PC-9 (cell line): ENCODE measurements at regions not wholly inside any gene's neighbourhood (a gene's known extent, or its start where the extent isn't known, plus 50 kb on each side); places are given as distances from the start of the nearest gene placed in this dataset.

ENCODE experiments used
- BruUV-seq: library from RNA; stranded (reverse); fragments of 400-500 nt; replicated peaks from 2 replicates; lab custom pipeline; 2021; lab: Mats Ljungman, UMichigan
- CTCF ChIA-PET: fragments of 300-600 bp; sonication (Branson Sonifier 250); formaldehyde crosslinking; loops from one replicate; lab custom pipeline; 2022; ENCODE audit warnings: antibody characterized with exemption; lab: Charles Lee
- POLR2A ChIA-PET: fragments of 300-600 bp; sonication (Branson Sonifier 250); formaldehyde crosslinking; loops from one replicate; lab custom pipeline; 2022; ENCODE audit warnings: antibody characterized with exemption; ENCODE audit not compliant: unreplicated experiment; lab: Charles Lee
- DNase-seq, 2 experiments: peaks; one replicate each; pipeline versions ENCODE4 v3.0.0 to v3.0.0-alpha.2; 2015 to 2022; ENCODE audit warnings: mixed read lengths in 1 of 2
- H2AFZ ChIP-seq: fragments of 200-600 bp; sonication (generic); 2 replicates; pipeline ENCODE4 v1.8.1; 2017; ENCODE audit warnings: antibody characterized with exemption
- H3F3A ChIP-seq: fragments of 200-600 bp; sonication (generic); 2 replicates; pipeline ENCODE4 v1.8.1; 2017; ENCODE audit warnings: antibody characterized with exemption, mild to moderate bottlenecking, low read depth; ENCODE audit not compliant: insufficient read depth
- H3K27ac ChIP-seq: fragments of 200-600 bp; sonication (generic); 2 replicates; pipeline ENCODE4 v1.6.1; 2016; ENCODE audit warnings: mixed run types
- H3K27me3 ChIP-seq: fragments of 200-600 bp; sonication (generic); 2 replicates; pipeline ENCODE4 v1.6.1; 2016; ENCODE audit warnings: low read depth, mixed run types; ENCODE audit not compliant: insufficient read depth
- H3K36me3 ChIP-seq: fragments of 200-600 bp; sonication (generic); 2 replicates; pipeline ENCODE4 v1.6.1; 2016; ENCODE audit warnings: low read depth, mixed run types
- H3K4me1 ChIP-seq: fragments of 200-600 bp; sonication (generic); replicated peaks from 2 replicates; pipeline ENCODE4 v1.6.1; 2016; ENCODE audit warnings: mixed run types; ENCODE audit not compliant: insufficient read depth
- H3K4me2 ChIP-seq: fragments of 200-600 bp; sonication (generic); 2 replicates; pipeline ENCODE4 v1.6.1; 2017; ENCODE audit warnings: mixed run types
- H3K4me3 ChIP-seq: fragments of 200-600 bp; sonication (generic); 2 replicates; pipeline ENCODE4 v1.6.1; 2016; ENCODE audit warnings: mixed run types
- H3K79me2 ChIP-seq: fragments of 200-600 bp; sonication (generic); 2 replicates; pipeline ENCODE4 v1.6.1; 2017; ENCODE audit warnings: low read depth, mixed run types
- H3K9me2 ChIP-seq: fragments of 200-600 bp; sonication (generic); 2 replicates; pipeline ENCODE4 v1.8.1; 2017; ENCODE audit warnings: mild to moderate bottlenecking; ENCODE audit not compliant: insufficient read depth
- H3K9me3 ChIP-seq: fragments of 200-600 bp; sonication (generic); 2 replicates; pipeline ENCODE4 v1.8.1; 2016; ENCODE audit warnings: low read depth; ENCODE audit not compliant: insufficient read depth
- H4K20me1 ChIP-seq: fragments of 200-600 bp; sonication (generic); 2 replicates; pipeline ENCODE4 v1.8.1; 2017; ENCODE audit not compliant: insufficient read depth
- EZH2 ChIP-seq: fragments of 200-600 bp; sonication (generic); IDR thresholded peaks from 2 replicates; pipeline ENCODE4 v1.8.0; 2017; ENCODE audit warnings: antibody characterized with exemption, low read depth
- intact Hi-C: fragments of 100-400 bp; cut with micrococcal nuclease; formaldehyde crosslinking; loops from one replicate; pipeline ENCODE4 v1.10.0; 2022; ENCODE audit not compliant: unreplicated experiment
- TF ChIP-seq, protein P1 (sequence below): fragments of 200-600 bp; sonication (generic); conservative IDR thresholded peaks from 2 replicates; pipeline ENCODE4 v1.6.1; 2017; ENCODE audit warnings: mixed run types, antibody characterized with exemption, mild to moderate bottlenecking, moderate library complexity

DNA sequence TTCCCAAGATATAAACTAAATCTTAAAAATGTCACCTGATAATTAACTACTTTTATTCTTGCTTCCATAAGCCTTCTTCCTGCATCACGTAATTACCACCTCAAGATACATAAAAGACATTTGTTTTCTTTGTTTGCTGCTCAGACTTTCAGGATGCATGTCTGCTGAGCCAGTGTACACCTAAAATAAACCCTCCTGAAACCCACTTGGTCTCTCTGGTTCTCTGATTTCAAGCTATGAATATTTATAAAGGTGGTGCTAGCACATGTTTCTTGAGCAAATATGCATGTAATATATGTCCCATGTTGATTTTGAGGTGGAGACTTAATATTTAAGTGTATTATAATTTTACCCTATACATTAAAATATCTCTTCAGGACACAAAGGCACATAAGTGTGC, 1627.7 kb upstream of the CDH9 start:
- no peak for DNase-seq
- Histone ChIP-seq H3K79me2 (no peaks in the 10 kb centered on the region), H3K4me1 (no peaks in the 10 kb centered on the region), H4K20me1 (no peaks in the 10 kb centered on the region), H2AFZ (no peak overlapping the region), H3K27me3 (no peaks in the 10 kb centered on the region), H3K36me3 (no peaks in the 10 kb centered on the region), H3K4me2 (no peak overlapping the region), H3F3A (no peaks in the 10 kb centered on the region), H3K27ac (no peak overlapping the region), H3K9me2 (no peaks in the 10 kb centered on the region), H3K9me3 (peaks cover 5% of the 10 kb centered on the region; the same call in 1 of the 2 replicates), H3K4me3 (no peak overlapping the region)
- intact Hi-C loops, result no loop called here
- ChIA-PET CTCF (no interaction called here), POLR2A (interaction anchor here (0.6 kb wide), 1 partner anchor 1441 kb away, joined by 4 read pairs; no protein-coding TSS in a partner anchor)
- BruUV-seq, result no TSS peak
- TF ChIP-seq, protein P1, sequence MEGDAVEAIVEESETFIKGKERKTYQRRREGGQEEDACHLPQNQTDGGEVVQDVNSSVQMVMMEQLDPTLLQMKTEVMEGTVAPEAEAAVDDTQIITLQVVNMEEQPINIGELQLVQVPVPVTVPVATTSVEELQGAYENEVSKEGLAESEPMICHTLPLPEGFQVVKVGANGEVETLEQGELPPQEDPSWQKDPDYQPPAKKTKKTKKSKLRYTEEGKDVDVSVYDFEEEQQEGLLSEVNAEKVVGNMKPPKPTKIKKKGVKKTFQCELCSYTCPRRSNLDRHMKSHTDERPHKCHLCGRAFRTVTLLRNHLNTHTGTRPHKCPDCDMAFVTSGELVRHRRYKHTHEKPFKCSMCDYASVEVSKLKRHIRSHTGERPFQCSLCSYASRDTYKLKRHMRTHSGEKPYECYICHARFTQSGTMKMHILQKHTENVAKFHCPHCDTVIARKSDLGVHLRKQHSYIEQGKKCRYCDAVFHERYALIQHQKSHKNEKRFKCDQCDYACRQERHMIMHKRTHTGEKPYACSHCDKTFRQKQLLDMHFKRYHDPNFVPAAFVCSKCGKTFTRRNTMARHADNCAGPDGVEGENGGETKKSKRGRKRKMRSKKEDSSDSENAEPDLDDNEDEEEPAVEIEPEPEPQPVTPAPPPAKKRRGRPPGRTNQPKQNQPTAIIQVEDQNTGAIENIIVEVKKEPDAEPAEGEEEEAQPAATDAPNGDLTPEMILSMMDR, result no peak
- no peak for TF ChIP-seq EZH2

DNA sequence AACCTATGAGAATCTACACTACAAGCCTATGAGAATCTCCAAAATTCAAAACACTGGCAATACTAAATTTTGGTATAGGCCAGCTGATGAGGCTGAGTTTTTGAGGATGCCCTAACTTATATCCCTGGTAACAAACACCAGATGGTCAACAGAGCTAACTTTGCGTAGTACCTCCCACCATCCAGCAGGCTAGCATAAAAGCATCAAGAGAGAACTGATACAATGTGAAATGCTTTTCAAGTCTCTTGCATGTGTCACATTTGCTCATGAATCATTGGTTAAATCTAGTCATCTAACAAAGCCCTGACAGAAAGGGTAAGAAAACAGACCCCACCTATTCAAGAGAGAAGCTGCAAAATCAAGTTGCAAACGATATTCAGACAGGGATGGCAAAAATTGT, 1609.7 kb upstream of the CDH9 start:
- CTCF ChIA-PET, result no interaction called here
- H4K20me1 ChIP-seq, result no peaks in the 10 kb centered on the region
- TF ChIP-seq EZH2, result no peak
- TF ChIP-seq, protein P1, result no peak

DNA sequence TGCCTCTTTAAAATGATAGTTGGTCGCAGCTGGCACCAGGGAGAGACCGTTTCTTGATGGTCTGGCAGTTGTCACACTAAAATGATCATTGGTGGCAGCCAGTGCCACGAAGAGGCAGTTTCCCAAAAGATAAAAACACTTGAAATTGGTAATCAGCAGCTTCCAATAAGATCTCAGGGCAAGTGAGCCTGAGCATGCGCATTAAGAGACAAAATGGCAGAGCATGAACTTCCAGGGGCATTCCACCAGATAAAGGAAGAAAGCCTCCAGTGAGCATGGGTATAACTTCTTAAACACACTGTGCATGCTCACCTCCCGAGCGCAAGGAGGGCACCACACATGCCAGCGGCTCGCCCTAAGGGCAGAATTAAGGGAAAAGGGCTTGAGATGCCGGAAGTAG, 1594.2 kb upstream of the CDH9 start:
- no peaks in the 10 kb centered on the region for H3K9me2 ChIP-seq
- H3K4me1 ChIP-seq, result no peaks in the 10 kb centered on the region
- ChIA-PET POLR2A (no interaction called here), CTCF (no interaction called here)
- no peaks in the 10 kb centered on the region for H3K9me3 ChIP-seq
- H3K36me3 ChIP-seq, result no peaks in the 10 kb centered on the region
- H3K27ac ChIP-seq, result no peak overlapping the region
- no peak overlapping the region for H3K4me2 ChIP-seq
- no peaks in the 10 kb centered on the region for H3K79me2 ChIP-seq
- no TSS peak for BruUV-seq
- intact Hi-C loops, result no loop called here
- no peak overlapping the region for H3K4me3 ChIP-seq
- H4K20me1 ChIP-seq, result no peaks in the 10 kb centered on the region
- no peaks in the 10 kb centered on the region for H3F3A ChIP-seq
- no peak for DNase-seq
- H3K27me3 ChIP-seq, result no peaks in the 10 kb centered on the region
- TF ChIP-seq, protein P1, result no peak
- no peak for TF ChIP-seq EZH2
- no peak overlapping the region for H2AFZ ChIP-seq

More for the DNA sequence above, 1609.7 kb upstream of the CDH9 start:
- Histone ChIP-seq H3F3A (no peaks in the 10 kb centered on the region), H3K4me2 (no peak overlapping the region), H3K79me2 (no peaks in the 10 kb centered on the region), H3K9me3 (no peaks in the 10 kb centered on the region), H2AFZ (no peak overlapping the region), H3K4me3 (no peak overlapping the region), H3K27ac (no peak overlapping the region), H3K4me1 (no peaks in the 10 kb centered on the region), H3K27me3 (no peaks in the 10 kb centered on the region), H3K36me3 (no peaks in the 10 kb centered on the region), H3K9me2 (no peaks in the 10 kb centered on the region)
- no peak for DNase-seq
- BruUV-seq, result no TSS peak
- POLR2A ChIA-PET, result interaction anchor here (0.6 kb wide), 1 partner anchor 63 kb away, joined by 3 read pairs; no protein-coding TSS in a partner anchor
- intact Hi-C loops, result no loop called here
